ENCODE measurements at regions not wholly inside any gene's neighbourhood (a gene's known extent, or its start where the extent isn't known, plus 50 kb on each side); places are given as distances from the start of the nearest gene placed in this dataset.

DNA sequence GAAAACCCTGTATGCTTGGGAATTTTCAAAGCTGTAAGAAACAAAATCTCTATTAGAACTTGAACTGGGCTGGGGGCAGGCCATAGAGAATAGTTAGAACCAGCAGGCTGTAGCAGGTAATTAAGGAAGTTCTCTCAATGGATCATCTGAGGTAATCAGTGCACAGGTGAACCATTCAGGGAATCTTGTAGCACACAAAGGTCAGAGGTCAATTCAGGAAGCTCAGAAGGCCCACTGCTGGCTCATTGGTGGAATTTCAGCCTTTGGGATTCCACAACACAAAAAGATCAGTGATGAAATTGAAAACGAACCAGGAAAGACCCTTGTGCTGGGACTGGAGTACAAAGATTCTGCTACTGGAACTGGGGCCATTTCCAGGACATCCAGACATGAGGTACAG is 82.0 kb downstream of the TMEM168 start:
- no peak overlapping the region for H3K4me3 ChIP-seq (ENCODE audit: low read depth, low read length)
- TF ChIP-seq, protein P1, sequence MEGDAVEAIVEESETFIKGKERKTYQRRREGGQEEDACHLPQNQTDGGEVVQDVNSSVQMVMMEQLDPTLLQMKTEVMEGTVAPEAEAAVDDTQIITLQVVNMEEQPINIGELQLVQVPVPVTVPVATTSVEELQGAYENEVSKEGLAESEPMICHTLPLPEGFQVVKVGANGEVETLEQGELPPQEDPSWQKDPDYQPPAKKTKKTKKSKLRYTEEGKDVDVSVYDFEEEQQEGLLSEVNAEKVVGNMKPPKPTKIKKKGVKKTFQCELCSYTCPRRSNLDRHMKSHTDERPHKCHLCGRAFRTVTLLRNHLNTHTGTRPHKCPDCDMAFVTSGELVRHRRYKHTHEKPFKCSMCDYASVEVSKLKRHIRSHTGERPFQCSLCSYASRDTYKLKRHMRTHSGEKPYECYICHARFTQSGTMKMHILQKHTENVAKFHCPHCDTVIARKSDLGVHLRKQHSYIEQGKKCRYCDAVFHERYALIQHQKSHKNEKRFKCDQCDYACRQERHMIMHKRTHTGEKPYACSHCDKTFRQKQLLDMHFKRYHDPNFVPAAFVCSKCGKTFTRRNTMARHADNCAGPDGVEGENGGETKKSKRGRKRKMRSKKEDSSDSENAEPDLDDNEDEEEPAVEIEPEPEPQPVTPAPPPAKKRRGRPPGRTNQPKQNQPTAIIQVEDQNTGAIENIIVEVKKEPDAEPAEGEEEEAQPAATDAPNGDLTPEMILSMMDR (IDR thresholded peaks at IDR 0.05; ENCODE audit: borderline replicate concordance, insufficient read depth, low read depth, low read length): no peak

Measured in GM12875 (cell line).